ENCODE measurements at regions not wholly inside any gene's neighbourhood (a gene's known extent, or its start where the extent isn't known, plus 50 kb on each side); places are given as distances from the start of the nearest gene placed in this dataset.

GRCh38 chr14:104431351-104431928 lies 148.1 kb upstream of the C14orf180 start:
- no peak for DNase-seq

GRCh38 chr14:104431929-104432541 lies 147.5 kb upstream of the C14orf180 start:
- no peak for DNase-seq

- no peak for DNase-seq
Observed at GRCh38 chr14:104432611-104433231, 146.8 kb upstream of the C14orf180 start.

DNA sequence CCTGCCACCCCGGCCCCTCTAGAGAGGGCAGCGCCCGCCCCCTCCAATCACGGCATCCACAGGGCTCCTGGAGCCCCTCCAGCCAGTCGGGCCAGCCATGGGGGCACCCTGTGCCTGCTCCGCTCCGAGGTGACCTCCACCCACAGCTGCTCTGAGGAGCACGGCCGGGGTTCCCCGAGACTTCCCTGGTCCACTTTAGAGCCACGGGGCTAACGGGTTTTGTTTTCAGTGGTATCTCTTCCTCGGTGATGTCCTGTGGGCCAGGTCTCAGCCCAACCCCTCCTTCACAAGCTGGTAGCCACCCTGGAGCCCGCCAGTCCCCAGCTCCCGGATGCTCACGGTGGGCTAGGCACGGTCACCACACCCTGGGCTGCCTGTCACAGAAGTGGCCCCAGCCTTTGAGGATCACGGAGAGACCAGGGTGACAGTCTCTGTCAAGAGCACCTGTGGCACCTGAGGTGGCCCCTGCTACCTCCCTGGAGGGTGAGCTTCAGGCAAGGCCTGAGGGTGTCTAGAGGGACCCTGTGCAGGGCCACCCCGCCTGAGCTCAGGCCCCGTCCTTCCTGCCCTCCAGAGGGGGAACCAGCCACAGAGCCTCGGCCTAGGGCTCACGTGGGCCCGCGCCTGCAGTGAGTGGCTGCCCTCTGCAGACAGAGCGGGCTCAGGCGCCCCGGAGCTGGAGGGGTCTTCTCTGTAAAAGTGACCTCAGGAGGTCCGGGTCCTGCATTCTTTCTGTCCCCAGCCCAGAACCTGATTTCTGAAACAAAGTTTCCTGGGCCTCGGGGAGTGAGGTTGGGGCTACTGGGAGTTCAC lies 146.0 kb upstream of the C14orf180 start:
- no peak for DNase-seq

DNA sequence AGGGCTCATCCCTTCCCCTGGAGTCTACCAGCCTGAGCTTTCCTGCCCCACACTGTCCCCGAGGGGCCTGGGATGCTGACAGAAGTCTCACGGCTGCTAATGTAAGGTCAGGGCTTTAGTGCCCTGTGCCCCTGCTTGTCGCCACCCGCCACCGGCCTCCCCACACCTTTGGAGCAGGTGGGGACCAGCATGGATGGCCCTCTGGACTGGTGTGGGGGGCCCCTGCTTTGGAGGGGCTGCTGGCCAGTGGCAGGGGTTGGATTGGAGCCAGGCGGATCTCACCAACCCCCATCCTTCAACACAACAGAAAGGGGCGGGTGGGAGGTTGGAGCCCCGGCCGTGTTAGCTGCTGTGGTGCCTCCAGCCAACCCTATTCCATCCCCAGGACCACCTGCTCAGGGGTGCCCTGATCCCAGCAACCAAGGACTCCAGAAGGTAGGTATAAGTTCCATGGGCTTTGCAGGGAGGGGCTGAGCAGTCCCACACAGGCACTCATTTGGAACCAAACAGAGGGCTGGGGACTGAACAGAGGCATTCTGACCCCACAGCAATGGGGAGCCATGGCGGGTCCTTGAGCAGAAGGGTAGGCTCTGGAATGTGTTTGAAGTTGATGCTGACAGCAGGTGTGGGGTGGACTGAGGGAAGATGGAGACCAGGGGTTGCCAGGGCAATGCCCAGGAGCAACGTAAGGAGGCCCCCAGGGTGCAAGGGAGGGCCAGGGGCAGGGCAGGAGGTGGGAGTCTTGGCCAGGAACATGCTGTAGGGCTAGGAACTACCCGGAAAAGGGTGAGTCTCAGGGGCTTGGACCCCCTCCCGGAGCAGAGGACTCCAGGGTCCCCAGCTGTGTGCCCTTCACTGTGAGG lies 145.1 kb upstream of the C14orf180 start:
- DNase-seq: no peak

GRCh38 chr14:104435147-104436046 lies 144.2 kb upstream of the C14orf180 start:
- no peak for DNase-seq

DNA sequence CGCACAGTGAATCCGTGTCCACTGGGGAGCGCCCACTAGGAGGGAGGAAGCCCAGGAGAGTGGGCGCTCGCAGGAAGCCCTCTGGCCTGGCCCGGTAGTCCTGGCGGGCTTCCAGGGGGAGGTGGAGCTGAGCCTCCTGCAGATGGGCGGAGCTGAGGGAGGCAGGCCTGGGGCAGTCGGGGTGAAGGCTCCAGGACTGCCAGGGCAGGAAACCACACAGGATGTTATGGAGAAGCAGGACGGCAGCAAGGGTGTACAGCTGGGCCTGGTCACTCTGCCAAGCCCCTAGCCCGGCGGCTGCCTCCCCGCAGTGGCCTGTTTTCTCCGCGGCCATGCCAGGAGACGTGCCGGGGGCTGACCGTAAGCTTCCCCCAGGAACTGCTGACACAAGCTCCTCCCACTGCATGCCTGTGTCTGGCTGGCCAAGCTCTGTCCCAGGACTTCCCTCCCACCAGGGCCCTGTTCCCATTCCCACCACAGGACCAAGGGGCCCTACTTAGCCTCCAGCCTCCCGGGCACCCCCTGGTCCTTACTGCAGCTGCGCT lies 143.4 kb upstream of the C14orf180 start:
- DNase-seq: no peak

GRCh38 chr14:104436741-104437701 lies 142.5 kb upstream of the C14orf180 start:
- DNase-seq: no peak

DNA sequence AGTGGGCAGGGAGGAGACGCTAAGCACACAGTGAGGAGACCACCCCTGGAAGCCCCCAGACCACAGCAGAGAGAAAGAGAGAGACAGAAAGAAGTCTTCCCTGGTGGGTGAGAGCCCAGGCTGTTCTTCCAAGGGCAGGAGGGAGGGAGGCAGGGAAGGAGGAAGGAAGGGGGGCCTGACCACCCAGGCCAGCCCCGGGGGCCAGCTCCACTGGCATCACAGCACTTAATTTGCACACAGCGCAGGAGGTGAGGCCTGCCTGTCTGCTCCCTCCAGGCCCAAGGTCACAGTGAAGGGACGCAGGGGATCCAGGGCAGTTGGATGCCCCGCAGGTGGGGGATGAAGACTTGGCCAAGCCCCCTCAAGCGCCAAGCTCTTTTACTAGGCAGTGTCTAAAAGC lies 141.9 kb upstream of the C14orf180 start:
- DNase-seq: no peak

DNA sequence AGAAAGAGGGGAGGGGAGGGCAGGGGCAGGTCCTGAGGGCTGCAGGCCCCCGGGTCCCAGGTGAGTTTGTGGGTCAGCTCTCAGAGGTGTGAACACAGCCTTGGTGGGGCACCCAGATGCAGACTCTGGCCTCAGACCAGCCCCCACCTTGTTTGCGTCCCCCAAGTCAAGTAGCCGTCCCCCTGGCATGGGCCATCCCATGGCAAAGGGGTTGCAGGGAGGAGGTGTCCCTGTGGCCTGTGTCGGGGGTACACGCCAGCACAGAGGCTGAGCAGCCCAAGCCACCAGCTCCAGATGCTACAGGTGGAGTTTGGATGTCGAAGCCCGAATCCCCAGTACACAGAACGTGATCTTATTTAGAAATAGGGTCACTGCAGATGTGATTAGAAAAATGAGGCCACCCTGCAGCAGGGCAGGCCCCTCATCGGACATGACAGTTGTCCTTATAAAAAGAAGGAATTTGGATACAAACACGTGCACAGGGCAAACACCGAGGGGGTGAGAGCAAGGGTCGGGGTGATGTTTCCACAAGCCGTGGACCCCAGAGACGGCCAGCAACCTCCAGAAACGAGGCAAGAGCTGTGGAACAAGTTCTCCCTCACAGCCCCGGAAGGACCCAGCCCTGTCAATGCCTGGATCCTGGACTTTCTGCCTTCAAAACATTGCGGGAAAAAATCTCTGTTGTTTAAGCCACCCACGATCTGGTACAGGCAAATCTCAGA lies 141.2 kb upstream of the C14orf180 start:
- DNase-seq: no peak

DNA sequence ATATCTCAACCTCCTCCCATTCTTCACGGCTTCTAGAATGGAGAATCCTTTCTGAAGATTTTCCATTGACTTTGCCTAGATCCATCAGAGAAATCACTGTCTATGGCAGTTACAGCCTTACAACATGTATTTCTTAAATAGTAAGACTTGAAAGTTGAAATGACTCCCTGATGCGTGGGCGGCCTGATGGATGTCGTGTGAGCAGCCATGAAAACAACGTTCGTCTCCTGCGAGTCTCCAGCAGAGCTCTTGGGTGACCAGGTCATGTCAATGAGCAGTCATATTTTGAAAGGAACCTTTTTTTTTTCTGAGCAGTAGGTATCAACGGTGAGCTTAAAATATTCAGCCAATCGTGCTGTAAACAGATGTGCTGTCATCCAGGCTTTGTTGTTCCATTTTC lies 139.9 kb upstream of the C14orf180 start:
- DNase-seq: no peak

DNA sequence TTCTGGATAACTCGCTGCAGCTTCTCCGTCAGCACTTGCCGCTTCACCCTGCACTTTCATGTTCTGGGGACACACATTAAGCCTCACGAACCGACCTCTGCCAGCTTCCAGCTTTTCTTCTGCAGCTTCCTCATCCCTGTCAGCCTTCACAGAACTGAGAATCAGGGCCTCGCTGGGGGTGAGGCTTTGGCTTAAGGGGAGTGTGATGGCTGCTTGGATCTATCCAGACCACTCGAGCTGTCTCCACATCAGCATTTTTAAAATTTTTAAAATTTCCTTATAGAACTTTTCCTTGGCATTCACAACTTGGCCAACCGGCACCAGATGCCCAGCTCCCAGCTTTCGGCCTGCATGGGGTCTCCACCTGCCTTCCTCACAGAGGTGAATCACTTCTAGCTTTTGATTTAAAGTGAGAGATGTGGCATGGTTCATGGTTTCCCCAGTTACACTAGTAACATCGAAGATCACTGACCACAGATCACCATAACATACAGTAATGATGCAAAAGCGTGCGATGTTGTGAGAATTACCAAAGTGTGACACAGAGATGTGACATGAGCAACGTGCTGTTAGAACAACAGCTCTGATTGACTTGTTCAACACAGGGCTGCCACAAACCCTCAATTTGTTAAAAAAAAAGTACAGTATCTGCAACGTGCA lies 139.1 kb upstream of the C14orf180 start:
- no peak for DNase-seq

DNA sequence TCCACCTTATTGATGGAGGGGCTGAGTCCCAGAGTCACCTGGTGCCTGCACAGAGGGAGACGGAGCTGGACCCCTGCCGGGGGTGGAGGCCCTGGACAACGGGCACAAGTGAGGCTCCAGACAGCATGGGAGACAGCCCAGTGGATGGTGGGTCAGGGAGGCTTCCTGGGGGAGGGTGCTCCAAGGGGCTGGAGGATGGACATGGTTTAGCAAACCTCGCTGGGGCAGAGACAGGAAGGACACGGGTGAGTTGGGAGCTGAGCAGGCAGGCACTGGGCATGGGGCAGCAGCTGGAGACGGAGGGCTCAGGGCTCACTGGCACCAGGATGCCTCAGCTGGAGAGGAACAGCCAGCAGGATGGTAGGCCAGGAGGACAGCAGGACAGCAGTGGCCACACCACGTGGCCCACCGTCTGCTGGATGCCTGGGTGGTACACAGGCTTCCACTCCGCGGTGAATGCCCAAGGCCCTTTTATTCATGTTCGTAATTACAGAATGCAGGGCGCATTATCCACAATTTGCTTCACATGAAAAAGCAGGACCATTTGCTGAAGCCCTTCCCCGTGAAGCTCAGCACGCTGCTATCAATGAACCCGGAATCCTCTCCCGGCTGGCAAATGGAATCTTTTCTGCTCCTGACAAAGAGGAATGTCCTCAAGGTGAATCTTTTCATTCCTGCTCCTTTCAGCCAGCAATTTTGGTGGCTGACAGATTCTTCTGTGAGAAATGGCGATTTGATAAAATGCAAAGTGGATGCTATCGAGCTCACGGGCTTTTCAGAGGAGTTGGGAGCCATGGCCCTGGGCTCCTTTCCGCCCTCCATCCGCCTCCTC lies 138.1 kb upstream of the C14orf180 start:
- DNase-seq: no peak

DNA sequence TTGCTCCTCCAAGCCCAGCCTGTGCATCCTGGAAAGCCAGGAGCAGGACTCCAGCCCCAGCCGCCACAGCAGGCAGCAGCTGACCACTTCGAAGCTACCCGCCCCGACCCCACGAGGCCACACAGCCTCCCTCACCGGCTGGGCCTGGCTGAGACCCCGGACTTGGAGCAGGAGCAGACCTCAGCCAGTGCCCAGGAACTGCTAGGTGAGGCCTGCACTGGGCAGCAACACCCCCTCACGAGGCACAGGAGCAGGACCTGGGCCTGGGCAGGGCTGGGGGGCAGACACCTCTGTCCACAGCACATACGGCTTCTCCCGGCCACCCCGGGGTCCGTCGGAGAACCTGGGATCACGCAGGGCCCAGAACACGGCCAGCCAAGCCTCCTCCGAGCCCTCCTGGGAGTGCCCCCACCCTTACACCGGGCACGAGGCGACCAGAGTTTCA lies 137.4 kb upstream of the C14orf180 start:
- DNase-seq: no peak

GRCh38 chr14:104442631-104443390 lies 136.8 kb upstream of the C14orf180 start:
- no peak for DNase-seq

DNA sequence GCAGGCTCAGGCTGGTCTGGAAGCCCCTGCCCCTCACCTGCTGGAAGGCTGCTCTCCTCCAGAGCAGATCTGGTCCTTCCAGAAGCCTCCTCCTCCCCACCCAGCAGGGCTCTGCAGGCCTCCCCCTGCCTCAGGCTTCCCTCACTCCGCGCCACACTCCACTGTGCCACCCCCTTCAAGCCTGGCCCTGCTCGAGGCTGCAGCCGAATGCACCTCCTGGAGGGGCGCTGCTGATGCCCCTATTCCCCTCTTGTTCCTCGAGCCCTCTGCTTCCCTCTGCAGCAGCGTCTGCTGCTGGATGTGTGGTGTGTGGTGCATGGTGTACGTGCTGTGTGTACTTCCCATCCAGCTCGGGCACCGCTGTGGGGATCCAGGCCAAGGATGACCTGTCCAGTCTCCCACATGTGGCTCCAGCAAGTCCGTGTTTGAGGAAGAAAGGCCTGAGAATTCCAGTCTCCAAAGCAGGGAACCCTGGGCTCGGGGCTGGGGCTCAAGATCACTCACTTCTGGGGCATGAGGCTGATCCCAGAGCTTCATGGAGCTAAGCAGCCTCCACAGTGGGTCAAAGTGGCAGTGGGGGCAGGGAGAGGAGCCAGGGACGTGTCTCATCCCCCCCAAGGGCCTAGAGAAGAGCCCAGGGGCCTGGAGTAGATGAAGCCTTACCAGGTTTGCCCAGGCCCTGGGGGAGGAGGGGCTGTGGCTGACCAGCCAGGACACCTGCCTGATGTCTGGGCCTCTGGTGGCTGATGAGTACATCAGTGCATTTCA lies 136.0 kb upstream of the C14orf180 start:
- no peak for DNase-seq

Measured in CD4-positive, alpha-beta T cell treated with Interleukin-15 for 1 hour (primary cell).